Spleen (tissue), 11 donors: ENCODE measurements at regions not wholly inside any gene's neighbourhood (a gene's known extent, or its start where the extent isn't known, plus 50 kb on each side); places are given as distances from the start of the nearest gene placed in this dataset.

ENCODE experiments used
- DNase-seq: peaks from one replicate; pipeline ENCODE4 v3.0.0-alpha.2; 2020
- H3K27ac ChIP-seq, 8 donors: fragments of 200-600 bp; sonication (generic) in 7 of 8; 1 replicate in 4 of 8; 2 replicates in 4 of 8; pipeline versions ENCODE4 v1.5.0 to v1.8.0; 2016 to 2021; ENCODE audit warnings: inconsistent platforms in 4 of 8, mild to moderate bottlenecking in 4 of 8, moderate library complexity in 1 of 8
- H3K27me3 ChIP-seq, 7 donors: fragments of 200-600 bp; sonication (generic) in 6 of 7; replicated peaks in 1 of 7; 1 replicate in 4 of 7; 2 replicates in 3 of 7; pipeline versions ENCODE4 v1.5.0 to v1.8.0; 2016 to 2021; ENCODE audit warnings: inconsistent platforms in 3 of 7, mild to moderate bottlenecking in 1 of 7
- H3K36me3 ChIP-seq, 6 donors: fragments of 200-600 bp; sonication (generic) in 5 of 6; 1 replicate in 4 of 6; 2 replicates in 2 of 6; pipeline versions ENCODE4 v1.5.0 to v1.8.0; 2016 to 2021; ENCODE audit warnings: inconsistent platforms in 2 of 6
- H3K4me1 ChIP-seq, 6 donors: fragments of 200-600 bp; sonication (generic) in 5 of 6; 1 replicate in 3 of 6; 2 replicates in 3 of 6; pipeline versions ENCODE4 v1.5.0 to v1.8.0; 2016 to 2021; ENCODE audit warnings: inconsistent platforms in 3 of 6
- H3K4me3 ChIP-seq, 8 donors: fragments of 200-600 bp; sonication (generic) in 7 of 8; 1 replicate in 4 of 8; 2 replicates in 4 of 8; pipeline versions ENCODE4 v1.5.0 to v1.8.0; 2016 to 2021; ENCODE audit warnings: inconsistent platforms in 4 of 8, mild to moderate bottlenecking in 4 of 8, moderate library complexity in 2 of 8
- H3K9me3 ChIP-seq, 8 donors: fragments of 200-600 bp; sonication (generic) in 7 of 8; 1 replicate in 4 of 8; 2 replicates in 4 of 8; pipeline versions ENCODE4 v1.5.0 to v1.8.0; 2016 to 2021; ENCODE audit warnings: inconsistent platforms in 4 of 8
- POLR2A ChIP-seq, 3 donors: fragments of 450-650 bp; IDR thresholded peaks; one replicate each; pipeline ENCODE4 v1.5.1; 2017; ENCODE audit warnings: antibody characterized with exemption in 3 of 3, mild to moderate bottlenecking in 1 of 3
- POLR2AphosphoS5 ChIP-seq, 3 donors: sonication (generic); formaldehyde crosslinking; IDR thresholded peaks; one replicate each; pipeline ENCODE4 v1.5.1; 2017; ENCODE audit warnings: antibody characterized with exemption in 3 of 3
- WGBS, 5 donors: extraction: QIAGEN DNeasy Blood & Tissue Kit in 3 of 5; methylation state at CpG; one replicate each; pipeline versions ENCODE4 v1.1.5 to v1.1.7; 2013 to 2018; 5-methylcytosine and 5-hydroxymethylcytosine counted together
- intact Hi-C: fragments of 100-400 bp; cut with DNase I; formaldehyde crosslinking; loops from one replicate; pipeline ENCODE4 v1.15.0; 2023; ENCODE audit warnings: low total_unique reads
- TF ChIP-seq, protein P1 (sequence below), 11 experiments: fragments of 200-600 bp in 7 of 11; fragments of 450-650 bp in 4 of 11; sonication (generic) in 4 of 11; IDR thresholded peaks in 8 of 11; conservative IDR thresholded peaks in 3 of 11; 1 replicate in 7 of 11; 2 replicates in 4 of 11; pipeline versions ENCODE4 v1.4.0 to v1.8.0; 2016 to 2021; ENCODE audit warnings: antibody characterized with exemption in 11 of 11, inconsistent platforms in 4 of 11, mild to moderate bottlenecking in 1 of 11
- donor health status: healthy with polysubstance abuse.
- donor health status: DM: no; HTN: no; CAD: no; lungs with moderate emphysema.
- donor health status: DM: no; HTN: no; CAD: no.
- donor health status: Bipolar disorder and iron deficiency.
- donor health status: healthy.
- donor health status: DM: no; HTN: no; CAD: no.
- donor health status: DM: yes; HTN: yes; CAD: no.

DNA sequence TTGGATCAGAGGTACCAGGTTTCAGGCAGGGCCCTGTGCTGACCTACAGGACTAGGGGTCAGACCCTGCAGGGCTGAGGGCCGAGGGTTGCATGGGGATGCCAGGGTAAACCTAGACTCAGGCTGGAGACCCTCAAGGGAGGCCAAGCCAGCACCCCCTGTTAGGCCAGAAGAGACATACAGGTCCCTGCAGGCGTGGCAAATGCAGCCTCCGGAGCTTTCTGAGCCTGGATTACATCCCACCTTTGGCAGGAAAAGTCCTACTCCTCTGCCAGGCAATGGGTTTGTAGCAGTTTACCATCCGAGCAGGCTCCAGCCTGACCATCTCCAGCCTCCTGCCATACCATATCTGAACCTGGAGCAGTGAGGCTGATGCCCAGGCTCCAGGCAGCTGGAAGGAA, 425.3 kb downstream of the NPHP4 start:
- Histone ChIP-seq H3K4me1 (no peaks in the 10 kb centered on the region), H3K27me3 (peaks cover 0 to 26% (median 0%) of the 10 kb centered on the region in 7 donors), H3K27ac (no peak overlapping the region), H3K9me3 (peaks cover 0 to 35% (median 17%) of the 10 kb centered on the region in 8 donors), H3K36me3 (no peaks in the 10 kb centered on the region), H3K4me3 (no peak overlapping the region)
- DNase-seq: no peak
- no peak for TF ChIP-seq POLR2AphosphoS5 (IDR thresholded peaks at IDR 0.05)
- no peak for TF ChIP-seq POLR2A (IDR thresholded peaks at IDR 0.05)
- TF ChIP-seq, protein P1, sequence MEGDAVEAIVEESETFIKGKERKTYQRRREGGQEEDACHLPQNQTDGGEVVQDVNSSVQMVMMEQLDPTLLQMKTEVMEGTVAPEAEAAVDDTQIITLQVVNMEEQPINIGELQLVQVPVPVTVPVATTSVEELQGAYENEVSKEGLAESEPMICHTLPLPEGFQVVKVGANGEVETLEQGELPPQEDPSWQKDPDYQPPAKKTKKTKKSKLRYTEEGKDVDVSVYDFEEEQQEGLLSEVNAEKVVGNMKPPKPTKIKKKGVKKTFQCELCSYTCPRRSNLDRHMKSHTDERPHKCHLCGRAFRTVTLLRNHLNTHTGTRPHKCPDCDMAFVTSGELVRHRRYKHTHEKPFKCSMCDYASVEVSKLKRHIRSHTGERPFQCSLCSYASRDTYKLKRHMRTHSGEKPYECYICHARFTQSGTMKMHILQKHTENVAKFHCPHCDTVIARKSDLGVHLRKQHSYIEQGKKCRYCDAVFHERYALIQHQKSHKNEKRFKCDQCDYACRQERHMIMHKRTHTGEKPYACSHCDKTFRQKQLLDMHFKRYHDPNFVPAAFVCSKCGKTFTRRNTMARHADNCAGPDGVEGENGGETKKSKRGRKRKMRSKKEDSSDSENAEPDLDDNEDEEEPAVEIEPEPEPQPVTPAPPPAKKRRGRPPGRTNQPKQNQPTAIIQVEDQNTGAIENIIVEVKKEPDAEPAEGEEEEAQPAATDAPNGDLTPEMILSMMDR (IDR thresholded peaks at IDR 0.05 in 8 of 11, conservative IDR thresholded peaks at IDR 0.05 in 3 of 11): no peak
- intact Hi-C loops: no loop called here
- WGBS, 5 donors: 60 to 86% (median 67%) methylated on average over 1 to 4 of the region's 4 CpGs

DNA sequence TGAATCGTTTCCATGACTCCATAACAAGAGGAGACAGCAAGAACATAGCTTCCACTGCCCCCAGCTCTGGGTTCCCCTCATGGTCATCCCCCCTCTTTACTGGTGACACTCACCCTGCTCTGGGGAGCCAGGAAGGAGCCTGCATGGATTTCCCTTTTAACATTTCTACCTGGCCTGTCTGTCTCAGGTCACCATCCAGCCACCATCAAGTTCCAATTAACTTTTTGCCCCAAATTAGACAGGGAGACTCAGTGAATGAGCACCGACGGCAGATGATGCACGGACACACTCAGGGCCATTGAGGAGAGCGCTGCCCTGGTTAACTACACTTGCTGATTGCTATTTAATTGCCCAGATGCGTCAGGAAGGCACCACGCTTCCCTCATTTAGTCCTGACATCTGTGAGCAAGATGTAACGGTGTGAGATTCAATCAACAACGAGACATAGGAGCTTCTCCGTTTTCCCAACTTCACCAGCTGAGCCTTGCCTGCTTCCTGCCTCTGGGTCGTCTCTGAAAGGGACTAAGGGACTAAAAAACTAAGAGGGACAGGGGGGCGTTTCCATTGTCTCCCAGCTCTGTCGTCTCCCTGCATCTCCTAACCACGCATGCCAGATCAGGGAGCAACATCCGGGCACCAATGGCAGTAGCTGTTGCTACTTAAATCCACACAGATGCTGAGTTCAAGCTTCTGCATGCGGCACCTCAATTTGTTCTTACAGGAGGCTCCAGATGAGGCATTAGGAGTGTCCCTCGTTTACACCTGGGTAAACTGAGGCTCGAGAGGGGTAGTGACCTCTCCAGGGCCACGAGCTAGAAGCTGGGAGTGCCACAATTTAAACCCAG, 426.7 kb downstream of the NPHP4 start:
- TF ChIP-seq POLR2AphosphoS5 (IDR thresholded peaks at IDR 0.05): no peak
- no peak for TF ChIP-seq POLR2A (IDR thresholded peaks at IDR 0.05)
- TF ChIP-seq, protein P1 (IDR thresholded peaks at IDR 0.05 in 8 of 11, conservative IDR thresholded peaks at IDR 0.05 in 3 of 11): no peak
- Histone ChIP-seq H3K4me1 (no peaks in the 10 kb centered on the region), H3K9me3 (peaks cover 0 to 23% (median 17%) of the 10 kb centered on the region in 8 donors), H3K27ac (no peak overlapping the region), H3K27me3 (peaks cover 0 to 26% (median 0%) of the 10 kb centered on the region in 7 donors), H3K36me3 (no peaks in the 10 kb centered on the region), H3K4me3 (no peak overlapping the region)
- no peak for DNase-seq
- WGBS, 5 donors: 59 to 74% (median 67%) methylated on average over 17 to 19 of the region's 19 CpGs
- intact Hi-C loops: no loop called here

DNA sequence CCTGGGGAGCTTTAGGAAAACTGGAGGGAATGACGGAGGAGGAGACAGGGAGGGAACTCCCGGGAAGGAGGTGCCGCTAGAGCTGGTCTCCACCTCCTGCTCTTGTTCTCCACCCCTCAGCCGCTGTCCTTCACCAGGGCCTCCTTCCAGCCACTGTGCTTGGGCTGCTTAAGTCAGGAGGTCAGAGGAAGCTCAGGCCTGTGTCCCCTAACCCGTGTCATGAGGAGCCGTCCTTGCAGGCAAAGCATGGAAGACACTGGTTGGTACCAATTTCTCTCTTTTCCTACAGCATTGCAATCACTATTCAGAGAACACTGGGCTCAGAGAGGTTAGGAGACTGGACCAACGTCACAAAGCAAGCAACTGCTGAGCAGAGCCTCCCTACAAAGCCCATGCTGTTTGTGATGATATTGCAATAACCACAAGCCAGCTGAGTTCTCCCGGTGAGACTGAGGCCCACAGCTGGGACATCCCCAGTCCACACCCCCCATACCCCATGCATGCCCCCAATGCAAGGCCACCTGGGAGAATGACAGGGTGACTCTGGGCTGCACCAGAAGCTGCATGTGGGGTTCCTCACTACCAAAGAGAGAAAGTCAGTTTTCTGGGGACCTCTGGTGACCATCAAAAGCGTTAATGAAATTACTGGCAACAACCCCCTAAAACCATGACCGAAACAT, 427.5 kb downstream of the NPHP4 start:
- no peak overlapping the region for H3K27ac ChIP-seq
- 77 to 88% (median 85%) methylated on average over 10 of the region's 10 CpGs for whole genome bisulfite sequencing, 5 donors
- H3K4me3 ChIP-seq: no peak overlapping the region
- intact Hi-C loops: no loop called here
- no peaks in the 10 kb centered on the region for H3K36me3 ChIP-seq
- TF ChIP-seq POLR2A (IDR thresholded peaks at IDR 0.05): no peak
- TF ChIP-seq POLR2AphosphoS5 (IDR thresholded peaks at IDR 0.05): no peak
- TF ChIP-seq, protein P1 (IDR thresholded peaks at IDR 0.05 in 8 of 11, conservative IDR thresholded peaks at IDR 0.05 in 3 of 11): no peak
- DNase-seq: no peak
- H3K27me3 ChIP-seq: peaks cover 0 to 26% (median 0%) of the 10 kb centered on the region in 7 donors
- no peaks in the 10 kb centered on the region for H3K4me1 ChIP-seq
- H3K9me3 ChIP-seq: peaks cover 0 to 15% (median 11%) of the 10 kb centered on the region in 8 donors
